ENCODE measurements at regions not wholly inside any gene's neighbourhood (a gene's known extent, or its start where the extent isn't known, plus 50 kb on each side); places are given as distances from the start of the nearest gene placed in this dataset.

- SMC1A ChIA-PET (ENCODE audit: uncharacterized antibody, unreplicated experiment) = interaction anchor here (0.6 kb wide), 1 partner anchor 90 kb away, joined by 3 read pairs; no protein-coding TSS in a partner anchor
- intact Hi-C loops (cut with micrococcal nuclease; ENCODE audit: unreplicated experiment) = no loop called here
- CTCF ChIA-PET = no interaction called here
- TF ChIP-seq CREB1 (IDR thresholded peaks at IDR 0.05; ENCODE audit: low read depth) = no peak
- no peak for TF ChIP-seq ZNF592 (IDR thresholded peaks at IDR 0.05)
- no peak for TF ChIP-seq ZBTB40 (IDR thresholded peaks at IDR 0.05; ENCODE audit: borderline replicate concordance)
- no peak for TF ChIP-seq CHD2 (IDR thresholded peaks at IDR 0.05; ENCODE audit: borderline replicate concordance, low read depth, low read length)
- no peak for TF ChIP-seq E2F8 (IDR thresholded peaks at IDR 0.05; ENCODE audit: low read depth, partially characterized antibody)
- no peak for TF ChIP-seq BCL11A (IDR thresholded peaks at IDR 0.05; ENCODE audit: low read depth, low read length)
- no peak for TF ChIP-seq SIN3A (IDR thresholded peaks at IDR 0.05; ENCODE audit: low read depth, low read length)
- no peak for TF ChIP-seq NFIC (IDR thresholded peaks at IDR 0.05; ENCODE audit: low read depth, low read length)
- TF ChIP-seq MEF2B (IDR thresholded peaks at IDR 0.05; ENCODE audit: partially characterized antibody, poor library complexity, severe bottlenecking) = no peak
- no peak for TF ChIP-seq KAT2A (conservative IDR thresholded peaks at IDR 0.05; ENCODE audit: control insufficient read depth, low read depth, low read length)
- TF ChIP-seq BHLHE40 (IDR thresholded peaks at IDR 0.05; ENCODE audit: borderline replicate concordance in 1 of 2, low read depth in 2 of 2, low read length in 1 of 2) = no peak
- no peak for TF ChIP-seq ZNF24 (IDR thresholded peaks at IDR 0.05)
- no peak for TF ChIP-seq ZNF274 (IDR thresholded peaks at IDR 0.05; ENCODE audit: insufficient read depth, insufficient read length)
- TF ChIP-seq NR2C2 (IDR thresholded peaks at IDR 0.05; ENCODE audit: borderline replicate concordance, control insufficient read depth, insufficient read length, low read depth) = no peak
- TF ChIP-seq JUNB (IDR thresholded peaks at IDR 0.05) = no peak
Observed at GRCh38 chr16:14013145-14013570, 58.0 kb upstream of the MRTFB start.

More at GRCh38 chr16:14013145-14013570, 58.0 kb upstream of the MRTFB start:
- no peaks in the 10 kb centered on the region for H3K4me1 ChIP-seq (ENCODE audit: control insufficient read depth, insufficient read depth, low read length)
- H3K79me2 ChIP-seq (ENCODE audit: control insufficient read depth, insufficient read depth, low read length) = no peaks in the 10 kb centered on the region
- H3K9me3 ChIP-seq (replicated peaks; ENCODE audit: control insufficient read depth, insufficient read depth, low read length) = no peaks in the 10 kb centered on the region
- POLR2A ChIA-PET = no interaction called here
- H3K27ac ChIP-seq (ENCODE audit: control insufficient read depth, insufficient read depth) = no peak overlapping the region
- BruUV-seq (replicated peaks) = no TSS peak
- H3K36me3 ChIP-seq (ENCODE audit: control insufficient read depth in 2 of 2, insufficient read depth in 2 of 2, low read length in 1 of 2) = no peaks in the 10 kb centered on the region
- H4K20me1 ChIP-seq (ENCODE audit: control insufficient read depth, insufficient read depth) = no peaks in the 10 kb centered on the region
- H2AFZ ChIP-seq (ENCODE audit: control insufficient read depth, low read depth, low read length) = no peak overlapping the region
- FAIRE-seq (no peak), DNase-seq (ENCODE audit: low read depth, low spot score) (no peak), ATAC-seq (no peak)
- H3K4me3 ChIP-seq = no peak overlapping the region
- H3K27me3 ChIP-seq (replicated peaks in 1 of 2; ENCODE audit: control insufficient read depth in 2 of 2, insufficient read depth in 2 of 2, low read length in 1 of 2) = 0 out of 4 replicates have a peak, but pooled peaks cover 0 to 3% of the 10 kb centered on the region in 2 experiments
- in situ Hi-C loops (cut with MboI) = no loop called here
- no peak overlapping the region for H3K9ac ChIP-seq (ENCODE audit: control insufficient read depth, insufficient read depth, low read length)
- RAD21 ChIA-PET (ENCODE audit: unreplicated experiment) = no interaction called here
- WGBS (ENCODE audit: insufficient coverage, insufficient replicate concordance, low lambda C conversion rate, missing lambda C conversion rate) = 55% methylated on average over 4 of the region's 4 CpGs
- no peak overlapping the region for H3K4me2 ChIP-seq (ENCODE audit: control insufficient read depth, insufficient read depth)
